ENCODE measurements at regions not wholly inside any gene's neighbourhood (a gene's known extent, or its start where the extent isn't known, plus 50 kb on each side); places are given as distances from the start of the nearest gene placed in this dataset.
"Not testable (repeated sequence)": the region's sequence is repeated elsewhere in the genome, so short reads cannot be mapped to it uniquely, and the experiment has no call there.

- TF ChIP-seq CTCF (IDR thresholded peaks at IDR 0.05; ENCODE audit: low read length); EZH2 (IDR thresholded peaks at IDR 0.05; ENCODE audit: borderline replicate concordance, low read length): not testable (repeated sequence)
Measured at GRCh38 chr5:57087947-57088346, 85.9 kb upstream of the GPBP1 start.
